ENCODE measurements at regions not wholly inside any gene's neighbourhood (a gene's known extent, or its start where the extent isn't known, plus 50 kb on each side); places are given as distances from the start of the nearest gene placed in this dataset.

DNA sequence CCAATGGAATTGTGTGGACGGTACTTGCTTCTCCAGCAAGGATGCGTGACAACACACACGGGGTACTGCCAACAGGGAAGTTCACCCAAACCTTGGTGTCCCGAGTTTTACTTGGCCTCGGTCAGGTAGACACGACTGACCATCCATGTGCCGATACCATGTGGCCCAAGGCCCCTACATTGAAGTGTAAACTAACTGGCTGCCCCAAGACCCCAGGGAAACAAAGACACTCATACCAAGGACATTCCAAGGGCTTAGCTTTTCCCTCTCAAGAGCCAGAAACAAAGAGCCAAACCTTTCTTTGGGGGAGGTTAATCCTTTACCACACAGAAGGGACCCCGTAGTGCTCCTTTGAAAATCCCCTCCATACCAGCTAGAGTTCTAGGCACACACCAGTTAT, 215.9 kb upstream of the TNRC6C start:
- Histone ChIP-seq H3K36me3 (no peaks in the 10 kb centered on the region), H3K27ac (no peak overlapping the region), H3K4me3 (no peak overlapping the region), H3K4me1 (peaks cover 13 to 26% (median 19%) of the 10 kb centered on the region in 9 donors), H3K27me3 (no peaks in the 10 kb centered on the region), H3K9me3 (peaks cover 0 to 8% (median 0%) of the 10 kb centered on the region in 11 donors)
- no peak for TF ChIP-seq CTCF (IDR thresholded peaks at IDR 0.05)
- WGBS, 2 donors: 82 to 87% methylated on average over 8 of the region's 8 CpGs
- ATAC-seq (no peak), DNase-seq (no peak)
- intact Hi-C loops (cut with DNase I): loop anchor here in 1 of 10 donors (5.0 kb wide), 1 partner anchor 65 kb away; no protein-coding TSS in a partner anchor

GRCh38 chr17:77744066-77744988, 214.2 kb upstream of the TNRC6C start:
- Histone ChIP-seq H3K4me1 (peaks cover under 1 to 9% (median 4%) of the 10 kb centered on the region in 9 donors), H3K27ac (peak overlapping the region in 3 of 10 donors; percentile 43 to 51 (median 44)), H3K9me3 (peaks cover 0 to 8% (median 0%) of the 10 kb centered on the region in 11 donors), H3K27me3 (no peaks in the 10 kb centered on the region), H3K4me3 (no peak overlapping the region), H3K36me3 (no peaks in the 10 kb centered on the region)
- ATAC-seq (peak; percentile 35 to 82 (median 48)), DNase-seq (peak; percentile 63 to 68)
- no peak for TF ChIP-seq CTCF (IDR thresholded peaks at IDR 0.05)
- WGBS, 2 donors: 75 to 80% methylated on average over 21 of the region's 21 CpGs
- intact Hi-C loops (cut with DNase I): loop anchor here in 1 of 10 donors (5.0 kb wide), 1 partner anchor 63 kb away; no protein-coding TSS in a partner anchor

- Histone ChIP-seq H3K4me1 (peaks cover 0 to 5% (median 0%) of the 10 kb centered on the region in 9 donors), H3K27me3 (no peaks in the 10 kb centered on the region), H3K36me3 (no peaks in the 10 kb centered on the region), H3K9me3 (peaks cover 0 to 8% (median 0%) of the 10 kb centered on the region in 11 donors), H3K4me3 (no peak overlapping the region), H3K27ac (no peak overlapping the region)
- intact Hi-C loops (cut with DNase I): no loop called here
- no peak for TF ChIP-seq CTCF (IDR thresholded peaks at IDR 0.05)
- WGBS, 2 donors: 96% methylated on average over 2 of the region's 2 CpGs
- ATAC-seq (no peak), DNase-seq (no peak)
Measured at GRCh38 chr17:77745702-77746101, 212.8 kb upstream of the TNRC6C start.

- TF ChIP-seq CTCF (IDR thresholded peaks at IDR 0.05): no peak
Measured at GRCh38 chr17:77746393-77746792, 212.1 kb upstream of the TNRC6C start.

More at GRCh38 chr17:77746393-77746792, 212.1 kb upstream of the TNRC6C start:
- 94% methylated on average over 8 of the region's 8 CpGs for WGBS, 2 donors
- H3K27me3 ChIP-seq: no peaks in the 10 kb centered on the region
- DNase-seq: no peak
- H3K9me3 ChIP-seq: peaks cover 0 to 4% (median 0%) of the 10 kb centered on the region in 11 donors
- intact Hi-C loops (cut with DNase I): no loop called here
- H3K4me1 ChIP-seq: peaks cover 0 to 5% (median 0%) of the 10 kb centered on the region in 9 donors
- H3K36me3 ChIP-seq: no peaks in the 10 kb centered on the region
- no peak for ATAC-seq
- H3K4me3 ChIP-seq: no peak overlapping the region
- H3K27ac ChIP-seq: no peak overlapping the region
